ENCODE measurements at regions not wholly inside any gene's neighbourhood (a gene's known extent, or its start where the extent isn't known, plus 50 kb on each side); places are given as distances from the start of the nearest gene placed in this dataset.
"Not testable (repeated sequence)": the region's sequence is repeated elsewhere in the genome, so short reads cannot be mapped to it uniquely, and the experiment has no call there.

DNA sequence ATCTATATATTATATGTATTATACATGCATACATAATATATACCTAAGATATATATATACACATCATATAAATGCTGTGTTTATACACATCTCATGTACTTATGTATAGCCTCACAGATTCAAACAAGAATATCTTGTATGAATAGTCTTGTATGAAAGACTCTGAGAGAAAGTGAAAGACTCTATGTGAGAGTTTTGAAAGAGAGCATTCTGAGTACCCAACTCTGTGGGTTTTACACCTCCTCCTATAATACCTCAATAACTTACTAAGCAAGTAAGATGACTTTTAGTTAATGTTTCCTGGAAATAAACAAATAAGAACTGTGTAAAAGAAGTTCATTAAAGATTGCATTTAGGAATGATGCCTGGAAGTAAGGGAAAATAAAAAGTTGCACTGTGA, 108.1 kb upstream of the GMNC start:
- no peak overlapping the region for H3K4me3 ChIP-seq (ENCODE audit: low read length)
- no peaks in the 10 kb centered on the region for H4K20me1 ChIP-seq (ENCODE audit: insufficient read depth)
- no peak overlapping the region for H3K4me2 ChIP-seq (ENCODE audit: low read length)
- H3K27ac ChIP-seq (ENCODE audit: low read length): no peak overlapping the region
- TF ChIP-seq, protein P1, sequence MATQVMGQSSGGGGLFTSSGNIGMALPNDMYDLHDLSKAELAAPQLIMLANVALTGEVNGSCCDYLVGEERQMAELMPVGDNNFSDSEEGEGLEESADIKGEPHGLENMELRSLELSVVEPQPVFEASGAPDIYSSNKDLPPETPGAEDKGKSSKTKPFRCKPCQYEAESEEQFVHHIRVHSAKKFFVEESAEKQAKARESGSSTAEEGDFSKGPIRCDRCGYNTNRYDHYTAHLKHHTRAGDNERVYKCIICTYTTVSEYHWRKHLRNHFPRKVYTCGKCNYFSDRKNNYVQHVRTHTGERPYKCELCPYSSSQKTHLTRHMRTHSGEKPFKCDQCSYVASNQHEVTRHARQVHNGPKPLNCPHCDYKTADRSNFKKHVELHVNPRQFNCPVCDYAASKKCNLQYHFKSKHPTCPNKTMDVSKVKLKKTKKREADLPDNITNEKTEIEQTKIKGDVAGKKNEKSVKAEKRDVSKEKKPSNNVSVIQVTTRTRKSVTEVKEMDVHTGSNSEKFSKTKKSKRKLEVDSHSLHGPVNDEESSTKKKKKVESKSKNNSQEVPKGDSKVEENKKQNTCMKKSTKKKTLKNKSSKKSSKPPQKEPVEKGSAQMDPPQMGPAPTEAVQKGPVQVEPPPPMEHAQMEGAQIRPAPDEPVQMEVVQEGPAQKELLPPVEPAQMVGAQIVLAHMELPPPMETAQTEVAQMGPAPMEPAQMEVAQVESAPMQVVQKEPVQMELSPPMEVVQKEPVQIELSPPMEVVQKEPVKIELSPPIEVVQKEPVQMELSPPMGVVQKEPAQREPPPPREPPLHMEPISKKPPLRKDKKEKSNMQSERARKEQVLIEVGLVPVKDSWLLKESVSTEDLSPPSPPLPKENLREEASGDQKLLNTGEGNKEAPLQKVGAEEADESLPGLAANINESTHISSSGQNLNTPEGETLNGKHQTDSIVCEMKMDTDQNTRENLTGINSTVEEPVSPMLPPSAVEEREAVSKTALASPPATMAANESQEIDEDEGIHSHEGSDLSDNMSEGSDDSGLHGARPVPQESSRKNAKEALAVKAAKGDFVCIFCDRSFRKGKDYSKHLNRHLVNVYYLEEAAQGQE (IDR thresholded peaks at IDR 0.05; ENCODE audit: borderline replicate concordance): no peak
- no peak for TF ChIP-seq POLR2AphosphoS5 (IDR thresholded peaks at IDR 0.05)
- no peak for TF ChIP-seq EP300 (conservative IDR thresholded peaks at IDR 0.05; ENCODE audit: poor library complexity, severe bottlenecking)
- no peak for TF ChIP-seq SMC3 (conservative IDR thresholded peaks at IDR 0.05; ENCODE audit: poor library complexity)
- no peaks in the 10 kb centered on the region for H3K9me2 ChIP-seq (ENCODE audit: insufficient read depth, low read length)
- H3K79me2 ChIP-seq (replicated peaks; ENCODE audit: insufficient read depth, low read length): no peaks in the 10 kb centered on the region
- no peaks in the 10 kb centered on the region for H3K9me3 ChIP-seq (ENCODE audit: low read length)
- H3K9ac ChIP-seq (ENCODE audit: low read length): no peak overlapping the region
- H3K36me3 ChIP-seq (ENCODE audit: insufficient read depth, low read length): no peaks in the 10 kb centered on the region
- H3K27me3 ChIP-seq (ENCODE audit: insufficient read depth, low read depth, low read length): no peaks in the 10 kb centered on the region
- no peak overlapping the region for H2AFZ ChIP-seq (ENCODE audit: low read depth, low read length)
- no peaks in the 10 kb centered on the region for H3F3A ChIP-seq (ENCODE audit: insufficient read depth, low read length, poor library complexity, severe bottlenecking)

DNA sequence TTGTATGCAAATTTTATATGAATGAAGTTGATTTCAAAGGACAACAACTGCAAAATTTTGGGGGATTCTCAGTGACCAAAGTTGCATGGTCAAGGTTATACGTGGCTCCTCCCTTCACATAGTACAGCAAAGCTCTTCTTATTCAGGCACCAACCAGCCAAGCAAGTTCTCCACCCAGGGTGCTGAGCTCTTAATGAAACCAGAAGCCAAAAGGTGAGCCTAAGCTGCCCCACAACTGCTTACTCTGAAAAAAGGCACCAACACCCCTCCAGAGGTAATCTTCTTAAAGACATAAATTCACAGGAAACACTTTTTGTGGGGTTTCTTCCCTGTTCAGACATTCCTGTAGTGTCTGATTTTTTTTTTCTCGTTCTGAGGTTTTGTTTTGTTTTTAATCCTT, 106.1 kb upstream of the GMNC start:
- H4K20me1 ChIP-seq (ENCODE audit: insufficient read depth): no peaks in the 10 kb centered on the region
- H3K79me2 ChIP-seq (replicated peaks; ENCODE audit: insufficient read depth, low read length): no peaks in the 10 kb centered on the region
- TF ChIP-seq EZH2 (IDR thresholded peaks at IDR 0.05; ENCODE audit: borderline replicate concordance, insufficient read depth, low read length, poor library complexity, severe bottlenecking): no peak
- TF ChIP-seq TAF1 (IDR thresholded peaks at IDR 0.05; ENCODE audit: low read depth): no peak
- TF ChIP-seq, protein P1 (IDR thresholded peaks at IDR 0.05; ENCODE audit: borderline replicate concordance): no peak
- no peak for TF ChIP-seq SMC3 (conservative IDR thresholded peaks at IDR 0.05; ENCODE audit: poor library complexity)
- no peak for TF ChIP-seq MXI1 (conservative IDR thresholded peaks at IDR 0.05; ENCODE audit: poor library complexity, severe bottlenecking)
- no peak for TF ChIP-seq EP300 (conservative IDR thresholded peaks at IDR 0.05; ENCODE audit: poor library complexity, severe bottlenecking)
- no peak for TF ChIP-seq CTCF (IDR thresholded peaks at IDR 0.05; ENCODE audit: poor library complexity, severe bottlenecking)
- no peak for TF ChIP-seq RAD21 (conservative IDR thresholded peaks at IDR 0.05)
- no peak for TF ChIP-seq POLR2AphosphoS5 (IDR thresholded peaks at IDR 0.05)
- no peaks in the 10 kb centered on the region for H3K9me3 ChIP-seq (ENCODE audit: low read length)
- H3K9me2 ChIP-seq (ENCODE audit: insufficient read depth, low read length): no peaks in the 10 kb centered on the region
- no peaks in the 10 kb centered on the region for H3F3A ChIP-seq (ENCODE audit: insufficient read depth, low read length, poor library complexity, severe bottlenecking)
- no peaks in the 10 kb centered on the region for H3K36me3 ChIP-seq (ENCODE audit: insufficient read depth, low read length)
- no peak overlapping the region for H3K4me3 ChIP-seq (ENCODE audit: low read length)
- H3K9ac ChIP-seq (ENCODE audit: low read length): no peak overlapping the region
- no peaks in the 10 kb centered on the region for H3K27me3 ChIP-seq (ENCODE audit: insufficient read depth, low read depth, low read length)
- H3K27ac ChIP-seq (ENCODE audit: low read length): no peak overlapping the region
- H3K4me2 ChIP-seq (ENCODE audit: low read length): no peak overlapping the region
- H2AFZ ChIP-seq (ENCODE audit: low read depth, low read length): no peak overlapping the region

DNA sequence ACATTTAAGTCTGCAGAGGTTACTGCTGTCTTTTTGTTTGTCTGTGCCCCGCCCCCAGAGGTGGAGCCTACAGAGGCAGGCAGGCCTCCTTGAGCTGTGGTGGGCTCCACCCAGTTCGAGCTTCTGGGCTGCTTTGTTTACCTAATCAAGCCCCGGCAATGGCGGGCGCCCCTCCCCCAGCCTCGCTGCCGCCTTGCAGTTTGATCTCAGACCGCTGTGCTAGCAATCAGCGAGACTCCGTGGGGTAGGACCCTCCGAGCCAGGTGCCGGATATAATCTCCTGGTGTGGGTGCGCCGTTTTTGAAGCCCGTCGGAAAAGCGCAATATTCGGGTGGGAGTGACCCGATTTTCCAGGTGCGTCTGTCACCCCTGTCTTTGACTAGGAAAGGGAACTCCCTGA, 102.4 kb upstream of the GMNC start:
- H3K9me3 ChIP-seq (ENCODE audit: low read length); H3F3A ChIP-seq (ENCODE audit: insufficient read depth, low read length, poor library complexity, severe bottlenecking); H3K79me2 ChIP-seq (replicated peaks; ENCODE audit: insufficient read depth, low read length); H2AFZ ChIP-seq (ENCODE audit: low read depth, low read length); H4K20me1 ChIP-seq (ENCODE audit: insufficient read depth); H3K27ac ChIP-seq (ENCODE audit: low read length); H3K9ac ChIP-seq (ENCODE audit: low read length); H3K36me3 ChIP-seq (ENCODE audit: insufficient read depth, low read length); H3K4me3 ChIP-seq (ENCODE audit: low read length); H3K4me2 ChIP-seq (ENCODE audit: low read length); H3K9me2 ChIP-seq (ENCODE audit: insufficient read depth, low read length); H3K27me3 ChIP-seq (ENCODE audit: insufficient read depth, low read depth, low read length): not testable (repeated sequence)

All from neural cell (in vitro differentiated cells).